ENCODE measurements at regions not wholly inside any gene's neighbourhood (a gene's known extent, or its start where the extent isn't known, plus 50 kb on each side); places are given as distances from the start of the nearest gene placed in this dataset.

DNA sequence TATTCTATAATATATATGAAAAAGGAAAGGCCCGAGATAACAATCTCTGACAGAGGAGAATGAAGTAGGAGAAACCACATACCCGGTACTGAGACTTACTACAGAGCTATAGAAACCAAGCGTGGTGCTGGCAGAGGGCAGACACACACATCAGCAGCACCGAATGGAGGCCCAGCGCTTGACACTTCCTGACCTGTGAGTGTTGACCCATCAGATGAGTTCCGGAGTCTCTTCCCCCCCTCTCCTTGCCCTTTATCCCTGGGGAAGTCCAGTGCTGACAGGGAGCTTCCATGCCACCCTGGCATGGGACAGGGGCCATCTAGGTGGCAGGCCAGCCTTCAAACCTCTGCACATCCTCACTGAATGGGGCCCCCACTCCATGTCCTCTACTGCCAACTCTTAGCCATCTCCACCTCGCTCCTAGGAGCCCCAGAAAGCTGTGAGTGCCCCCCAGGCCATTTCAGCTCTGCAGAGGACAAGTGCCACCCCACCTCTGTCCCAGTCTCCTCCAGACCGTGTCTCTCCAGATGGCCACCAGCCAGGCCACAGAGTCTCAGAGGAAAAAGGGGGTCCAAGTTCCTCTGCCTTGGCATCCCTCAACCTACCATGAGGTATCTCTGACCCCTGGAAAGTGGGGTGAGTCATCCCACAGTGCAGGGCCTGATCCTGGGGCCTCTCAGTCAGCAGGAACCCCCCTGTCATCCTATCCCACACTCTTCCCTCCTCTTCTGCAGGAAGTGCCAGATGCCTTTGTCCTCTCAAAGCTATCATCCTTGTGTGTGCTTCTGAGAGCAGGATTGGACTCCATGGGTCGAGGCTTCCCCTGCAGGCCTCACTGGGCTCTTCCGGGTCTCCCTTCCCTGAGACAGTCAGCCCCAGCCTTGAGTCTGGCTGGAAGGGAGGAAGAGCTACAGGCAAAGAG, 116.5 kb upstream of the ALDH1A3 start:
- no peak for TF ChIP-seq EP300 (IDR thresholded peaks at IDR 0.05)
- TF ChIP-seq CTCF (IDR thresholded peaks at IDR 0.05), result no peak
- no peak for TF ChIP-seq POLR2AphosphoS5 (IDR thresholded peaks at IDR 0.05)
- TF ChIP-seq POLR2A (IDR thresholded peaks at IDR 0.05), result no peak
- no peaks in the 10 kb centered on the region for H3K9me3 ChIP-seq
- H3K4me3 ChIP-seq, result no peak overlapping the region
- no peaks in the 10 kb centered on the region for H3K27me3 ChIP-seq
- H3K4me1 ChIP-seq, result peaks cover 0 to 25% (median 19%) of the 10 kb centered on the region in 4 donors
- DNase-seq, result no peak
- WGBS, 2 donors, result 81% methylated on average over 10 of the region's 10 CpGs
- intact Hi-C loops (cut with DNase I), result no loop called here
- H3K27ac ChIP-seq, result no peak overlapping the region
- no peaks in the 10 kb centered on the region for H3K36me3 ChIP-seq

GRCh38 chr15:100763835-100764750, 115.5 kb upstream of the ALDH1A3 start:
- 88 to 89% methylated on average over 20 of the region's 20 CpGs for WGBS, 2 donors
- no peak overlapping the region for H3K4me3 ChIP-seq
- TF ChIP-seq CTCF (IDR thresholded peaks at IDR 0.05), result no peak
- TF ChIP-seq EP300 (IDR thresholded peaks at IDR 0.05), result no peak
- TF ChIP-seq POLR2AphosphoS5 (IDR thresholded peaks at IDR 0.05), result no peak
- no peak for TF ChIP-seq POLR2A (IDR thresholded peaks at IDR 0.05)
- no peaks in the 10 kb centered on the region for H3K36me3 ChIP-seq
- H3K27me3 ChIP-seq, result no peaks in the 10 kb centered on the region
- no peak overlapping the region for H3K27ac ChIP-seq
- no peaks in the 10 kb centered on the region for H3K9me3 ChIP-seq
- H3K4me1 ChIP-seq, result peaks cover 0 to 17% (median 13%) of the 10 kb centered on the region in 4 donors
- DNase-seq, result no peak
- intact Hi-C loops (cut with DNase I), result no loop called here

- peaks cover 0 to 9% (median 4%) of the 10 kb centered on the region in 4 donors for H3K4me1 ChIP-seq
- H3K27ac ChIP-seq, result no peak overlapping the region
- peak; percentile 54 for DNase-seq
- no peaks in the 10 kb centered on the region for H3K9me3 ChIP-seq
- intact Hi-C loops (cut with DNase I), result no loop called here
- H3K27me3 ChIP-seq, result no peaks in the 10 kb centered on the region
- TF ChIP-seq POLR2AphosphoS5 (IDR thresholded peaks at IDR 0.05), result no peak
- TF ChIP-seq POLR2A (IDR thresholded peaks at IDR 0.05), result no peak
- no peak for TF ChIP-seq EP300 (IDR thresholded peaks at IDR 0.05)
- no peak for TF ChIP-seq CTCF (IDR thresholded peaks at IDR 0.05)
- 78 to 79% methylated on average over 9 of the region's 9 CpGs for WGBS, 2 donors
- no peak overlapping the region for H3K4me3 ChIP-seq
- no peaks in the 10 kb centered on the region for H3K36me3 ChIP-seq
Observed at GRCh38 chr15:100764778-100765466, 114.7 kb upstream of the ALDH1A3 start.

GRCh38 chr15:100765467-100766241, 114.0 kb upstream of the ALDH1A3 start:
- Histone ChIP-seq H3K27ac (no peak overlapping the region), H3K27me3 (no peaks in the 10 kb centered on the region), H3K4me3 (no peak overlapping the region), H3K9me3 (no peaks in the 10 kb centered on the region), H3K36me3 (no peaks in the 10 kb centered on the region), H3K4me1 (peaks cover 0 to 12% (median 6%) of the 10 kb centered on the region in 4 donors)
- WGBS, 2 donors, result 78 to 82% methylated on average over 24 of the region's 24 CpGs
- DNase-seq, result peak; percentile 51
- intact Hi-C loops (cut with DNase I), result no loop called here
- TF ChIP-seq POLR2AphosphoS5 (IDR thresholded peaks at IDR 0.05) (no peak), EP300 (IDR thresholded peaks at IDR 0.05) (no peak), POLR2A (IDR thresholded peaks at IDR 0.05) (no peak), CTCF (IDR thresholded peaks at IDR 0.05) (no peak)

Data from sigmoid colon (tissue), 6 donors.